Small intestine (tissue), 7 donors: ENCODE measurements at regions not wholly inside any gene's neighbourhood (a gene's known extent, or its start where the extent isn't known, plus 50 kb on each side); places are given as distances from the start of the nearest gene placed in this dataset.

ENCODE experiments used
- DNase-seq, 2 donors: peaks; one replicate each; pipeline versions ENCODE4 v3.0.0 to v3.0.0-alpha.2; 2013
- FAIRE-seq: peaks from 2 replicates; lab custom pipeline; 2012; peaks lifted over from hg19 to GRCh38; lab: Jason Lieb, UNC
- H3K27ac ChIP-seq, 3 donors: one replicate each; pipeline ENCODE4 v1.5.1; 2013; ENCODE audit warnings: low read length in 2 of 3, mild to moderate bottlenecking in 2 of 3, control low read depth in 1 of 3, inconsistent platforms in 1 of 3, low read depth in 1 of 3, moderate library complexity in 1 of 3
- H3K27me3 ChIP-seq, 3 donors: one replicate each; pipeline ENCODE4 v1.6.1; 2013; ENCODE audit warnings: low read length in 3 of 3, inconsistent platforms in 1 of 3; ENCODE audit not compliant: control insufficient read depth in 3 of 3, insufficient read depth in 3 of 3
- H3K36me3 ChIP-seq, 3 donors: one replicate each; pipeline ENCODE4 v1.6.1; 2013; ENCODE audit warnings: low read length in 3 of 3, inconsistent platforms in 1 of 3, low read depth in 1 of 3, mild to moderate bottlenecking in 1 of 3, moderate library complexity in 1 of 3; ENCODE audit not compliant: control insufficient read depth in 3 of 3, insufficient read depth in 2 of 3
- H3K4me1 ChIP-seq, 3 donors: one replicate each; pipeline ENCODE4 v1.6.1; 2013; ENCODE audit warnings: low read length in 2 of 3, inconsistent platforms in 1 of 3, low read depth in 1 of 3, mild to moderate bottlenecking in 1 of 3, moderate library complexity in 1 of 3; ENCODE audit not compliant: control insufficient read depth in 3 of 3, insufficient read depth in 2 of 3
- H3K4me3 ChIP-seq, 3 donors: one replicate each; pipeline ENCODE4 v1.5.1; 2013; ENCODE audit warnings: low read length in 3 of 3, control low read depth in 1 of 3, inconsistent platforms in 1 of 3, low read depth in 1 of 3, mild to moderate bottlenecking in 1 of 3, moderate library complexity in 1 of 3
- H3K9me3 ChIP-seq, 2 donors: one replicate each; pipeline ENCODE4 v1.6.1; 2013; ENCODE audit warnings: low read depth in 1 of 2, low read length in 1 of 2; ENCODE audit not compliant: control insufficient read depth in 2 of 2, insufficient read depth in 1 of 2
- WGBS, 3 donors: extraction: QIAGEN DNeasy Blood & Tissue Kit; methylation state at CpG; one replicate each; pipeline ENCODE4 v1.1.7; 2013; 5-methylcytosine and 5-hydroxymethylcytosine counted together
- donor health status: healthy with polysubstance abuse.
- donor health status: control.
- donor health status: control.
- donor health status: Bipolar disorder and iron deficiency.
- donor health status: healthy.

- no peak overlapping the region for H3K4me3 ChIP-seq
- H3K27me3 ChIP-seq: no peaks in the 10 kb centered on the region
- no peak overlapping the region for H3K27ac ChIP-seq
- FAIRE-seq (no peak), DNase-seq (no peak)
- WGBS, 3 donors: 66 to 67% (median 67%) methylated on average over 2 of the region's 2 CpGs
- H3K36me3 ChIP-seq: no peaks in the 10 kb centered on the region
- no peaks in the 10 kb centered on the region for H3K9me3 ChIP-seq
- no peaks in the 10 kb centered on the region for H3K4me1 ChIP-seq
Observed at GRCh38 chr1:101745551-101746270, 251.0 kb downstream of the OLFM3 start.

- no peaks in the 10 kb centered on the region for H3K27me3 ChIP-seq
- 70 to 89% (median 71%) methylated on average over 2 of the region's 2 CpGs for WGBS, 3 donors
- FAIRE-seq (no peak), DNase-seq (no peak)
- no peak overlapping the region for H3K27ac ChIP-seq
- H3K4me3 ChIP-seq: no peak overlapping the region
- no peaks in the 10 kb centered on the region for H3K4me1 ChIP-seq
- no peaks in the 10 kb centered on the region for H3K9me3 ChIP-seq
- H3K36me3 ChIP-seq: no peaks in the 10 kb centered on the region
Observed at GRCh38 chr1:101748077-101748476, 248.6 kb downstream of the OLFM3 start.
